A673 (cell line): ENCODE measurements at regions not wholly inside any gene's neighbourhood (a gene's known extent, or its start where the extent isn't known, plus 50 kb on each side); places are given as distances from the start of the nearest gene placed in this dataset.
"Not testable (repeated sequence)": the region's sequence is repeated elsewhere in the genome, so short reads cannot be mapped to it uniquely, and the experiment has no call there.

Source experiments
- BruUV-seq: library from RNA; stranded (reverse); fragments of 400-500 nt; replicated peaks from 2 replicates; lab custom pipeline; 2021; lab: Mats Ljungman, UMichigan
- CTCF ChIA-PET: fragments of 300-600 bp; sonication (Branson Sonifier 250); formaldehyde crosslinking; loops from one replicate; lab custom pipeline; 2022; ENCODE audit warnings: antibody characterized with exemption; lab: Charles Lee
- POLR2A ChIA-PET: fragments of 300-600 bp; sonication (Branson Sonifier 250); formaldehyde crosslinking; loops from one replicate; lab custom pipeline; 2022; ENCODE audit warnings: antibody characterized with exemption; ENCODE audit not compliant: low non-redundant PET; lab: Charles Lee
- DNase-seq: peaks from one replicate; pipeline ENCODE4 v3.0.0-alpha.2; 2015; ENCODE audit warnings: low spot score
- H3K27ac ChIP-seq: fragments of 200-600 bp; sonication (generic); 2 replicates; pipeline ENCODE4 v1.5.1; 2016; ENCODE audit warnings: mixed run types, low read depth, mild to moderate bottlenecking, mixed read lengths, antibody characterized with exemption, low read length; ENCODE audit not compliant: poor library complexity, severe bottlenecking
- H3K27me3 ChIP-seq: fragments of 200-600 bp; sonication (generic); replicated peaks from 2 replicates; pipeline ENCODE4 v1.6.1; 2017; ENCODE audit warnings: mixed run types, low read depth, mild to moderate bottlenecking, mixed read lengths, antibody characterized with exemption, low read length; ENCODE audit not compliant: insufficient read depth, poor library complexity
- H3K36me3 ChIP-seq: fragments of 200-600 bp; sonication (generic); 2 replicates; pipeline ENCODE4 v1.6.1; 2016; ENCODE audit warnings: mixed run types, mild to moderate bottlenecking, mixed read lengths, antibody characterized with exemption, low read length; ENCODE audit not compliant: insufficient read depth, poor library complexity, severe bottlenecking
- H3K4me1 ChIP-seq: fragments of 200-600 bp; sonication (generic); 2 replicates; pipeline ENCODE4 v1.6.1; 2017; ENCODE audit warnings: mixed run types, mild to moderate bottlenecking, mixed read lengths, antibody characterized with exemption, low read length; ENCODE audit not compliant: insufficient read depth, poor library complexity, severe bottlenecking
- H3K4me3 ChIP-seq: fragments of 200-600 bp; sonication (generic); 2 replicates; pipeline ENCODE4 v1.5.1; 2016; ENCODE audit warnings: low read depth, mixed run types, mild to moderate bottlenecking, mixed read lengths, low read length; ENCODE audit not compliant: poor library complexity, severe bottlenecking
- H3K9me3 ChIP-seq: fragments of 200-600 bp; sonication (generic); 2 replicates; pipeline ENCODE4 v1.6.1; 2016; ENCODE audit warnings: mixed run types, low read depth, mild to moderate bottlenecking, mixed read lengths, antibody characterized with exemption, low read length; ENCODE audit not compliant: poor library complexity, severe bottlenecking
- CTCF ChIP-seq: fragments of 300-800, 200-600 bp; sonication (generic); conservative IDR thresholded peaks from 2 replicates; pipeline ENCODE4 v1.5.1; 2017; ENCODE audit warnings: low read depth, mild to moderate bottlenecking, antibody characterized with exemption, low read length, moderate library complexity, mixed read lengths
- EZH2 ChIP-seq: fragments of 200-600 bp; sonication (generic); IDR thresholded peaks from 2 replicates; pipeline ENCODE4 v1.6.1; 2017; ENCODE audit warnings: borderline replicate concordance, low read depth, mild to moderate bottlenecking, mixed read lengths, antibody characterized with exemption, low read length; ENCODE audit not compliant: poor library complexity, severe bottlenecking
- intact Hi-C: fragments of 100-400 bp; cut with micrococcal nuclease; formaldehyde crosslinking; loops from one replicate; pipeline ENCODE4 v1.10.0; 2022; ENCODE audit not compliant: unreplicated experiment

- H3K36me3 ChIP-seq = no peaks in the 10 kb centered on the region
- DNase-seq = no peak
- BruUV-seq = no TSS peak
- intact Hi-C loops = no loop called here
- H3K4me3 ChIP-seq = no peak overlapping the region
- CTCF ChIA-PET = no interaction called here
- POLR2A ChIA-PET = no interaction called here
- H3K27me3 ChIP-seq = no peaks in the 10 kb centered on the region
- no peaks in the 10 kb centered on the region for H3K4me1 ChIP-seq
- H3K27ac ChIP-seq = no peak overlapping the region
- TF ChIP-seq CTCF = no peak
- TF ChIP-seq EZH2 = no peak
- H3K9me3 ChIP-seq = no peaks in the 10 kb centered on the region
Observed at GRCh38 chr3:159675285-159675684, 313.4 kb upstream of the IL12A start.

GRCh38 chr3:159679900-159680299 lies 308.7 kb upstream of the IL12A start:
- POLR2A ChIA-PET = no interaction called here
- H3K27me3 ChIP-seq = no peaks in the 10 kb centered on the region
- no peak overlapping the region for H3K4me3 ChIP-seq
- intact Hi-C loops = no loop called here
- no peaks in the 10 kb centered on the region for H3K4me1 ChIP-seq
- no peak overlapping the region for H3K27ac ChIP-seq
- no peaks in the 10 kb centered on the region for H3K9me3 ChIP-seq
- DNase-seq = no peak
- BruUV-seq = no TSS peak
- TF ChIP-seq EZH2 (no peak), CTCF (no peak)
- H3K36me3 ChIP-seq = no peaks in the 10 kb centered on the region
- CTCF ChIA-PET = no interaction called here

GRCh38 chr3:159681717-159682116 lies 306.9 kb upstream of the IL12A start:
- H3K4me1 ChIP-seq, H3K9me3 ChIP-seq, POLR2A ChIA-PET, CTCF ChIA-PET, H3K27ac ChIP-seq, DNase-seq, intact Hi-C loops, BruUV-seq, H3K36me3 ChIP-seq, H3K4me3 ChIP-seq, H3K27me3 ChIP-seq: not testable (repeated sequence)

GRCh38 chr3:159685801-159686200 lies 302.8 kb upstream of the IL12A start:
- H3K4me3 ChIP-seq = no peak overlapping the region
- no peaks in the 10 kb centered on the region for H3K36me3 ChIP-seq
- no peaks in the 10 kb centered on the region for H3K27me3 ChIP-seq
- CTCF ChIA-PET = no interaction called here
- POLR2A ChIA-PET = no interaction called here
- intact Hi-C loops = no loop called here
- TF ChIP-seq CTCF = no peak
- TF ChIP-seq EZH2 = no peak
- H3K27ac ChIP-seq = no peak overlapping the region
- H3K4me1 ChIP-seq = no peaks in the 10 kb centered on the region
- H3K9me3 ChIP-seq = no peaks in the 10 kb centered on the region
- BruUV-seq = no TSS peak
- no peak for DNase-seq
